NT2/D1 (cell line): ENCODE measurements at regions not wholly inside any gene's neighbourhood (a gene's known extent, or its start where the extent isn't known, plus 50 kb on each side); places are given as distances from the start of the nearest gene placed in this dataset.

Experiments used
- SUZ12 ChIP-seq: IDR thresholded peaks from 2 replicates; pipeline ENCODE4 v1.6.1; 2011; ENCODE audit not compliant: insufficient read length, insufficient read depth; ENCODE audit errors: extremely low read depth
- YY1 ChIP-seq: IDR thresholded peaks from 2 replicates; pipeline ENCODE4 v1.6.1; 2011; ENCODE audit not compliant: insufficient read length, insufficient read depth
- ZNF274 ChIP-seq: IDR thresholded peaks from 2 replicates; pipeline ENCODE4 v1.6.1; 2011; ENCODE audit warnings: mild to moderate bottlenecking, low read depth, low read length

GRCh38 chr5:121725450-121725849 is 126.2 kb upstream of the FTMT start:
- no peak for TF ChIP-seq ZNF274
- TF ChIP-seq SUZ12: no peak
- no peak for TF ChIP-seq YY1
